ENCODE measurements at regions not wholly inside any gene's neighbourhood (a gene's known extent, or its start where the extent isn't known, plus 50 kb on each side); places are given as distances from the start of the nearest gene placed in this dataset.

GRCh38 chr5:6193310-6193709 lies 185.0 kb downstream of the MED10 start:
- DNase-seq, result no peak

- DNase-seq, result no peak
Measured at GRCh38 chr5:6190838-6191237, 187.5 kb downstream of the MED10 start.

GRCh38 chr5:6188976-6189375 lies 189.4 kb downstream of the MED10 start:
- no peak for DNase-seq

GRCh38 chr5:6188344-6188743 lies 190.0 kb downstream of the MED10 start:
- DNase-seq, result no peak

- DNase-seq, result no peak
Measured at GRCh38 chr5:6187501-6187900, 190.8 kb downstream of the MED10 start.

- no peak for DNase-seq
Measured at GRCh38 chr5:6185574-6185973, 192.8 kb downstream of the MED10 start.

- DNase-seq, result no peak
Measured at GRCh38 chr5:6184481-6184880, 193.9 kb downstream of the MED10 start.

- DNase-seq, result no peak
Measured at GRCh38 chr5:6183391-6184390, 194.7 kb downstream of the MED10 start.

GRCh38 chr5:6182271-6182815 lies 196.0 kb downstream of the MED10 start:
- DNase-seq, result no peak

- DNase-seq, result no peak
Measured at GRCh38 chr5:6181871-6182270, 196.5 kb downstream of the MED10 start.

- DNase-seq, result no peak
Measured at GRCh38 chr5:6181147-6181729, 197.1 kb downstream of the MED10 start.

GRCh38 chr5:6180231-6180872 lies 198.0 kb downstream of the MED10 start:
- DNase-seq, result no peak

- no peak for DNase-seq
Measured at GRCh38 chr5:6178846-6179532, 199.4 kb downstream of the MED10 start.

GRCh38 chr5:6177926-6178325 lies 200.4 kb downstream of the MED10 start:
- no peak for DNase-seq

- DNase-seq, result no peak
Measured at GRCh38 chr5:6176102-6176693, 202.1 kb downstream of the MED10 start.

- no peak for DNase-seq
Measured at GRCh38 chr5:6175172-6175854, 203.0 kb downstream of the MED10 start.

- no peak for DNase-seq
Measured at GRCh38 chr5:6169660-6170059, 208.7 kb downstream of the MED10 start.

- no peak for DNase-seq
Measured at GRCh38 chr5:6166698-6167394, 211.5 kb downstream of the MED10 start.

GRCh38 chr5:6163913-6164312 lies 214.4 kb downstream of the MED10 start:
- DNase-seq, result no peak

- no peak for DNase-seq
Measured at GRCh38 chr5:6162175-6162574, 216.2 kb downstream of the MED10 start.

- no peak for DNase-seq
Measured at GRCh38 chr5:6161257-6161656, 217.1 kb downstream of the MED10 start.

Data from CD4-positive, alpha-beta T cell treated with Interleukin-12 subunit alpha and Interleukin-12 subunit beta, for 1 hour (primary cell).